Chondrocyte (in vitro differentiated cells): ENCODE measurements at regions not wholly inside any gene's neighbourhood (a gene's known extent, or its start where the extent isn't known, plus 50 kb on each side); places are given as distances from the start of the nearest gene placed in this dataset.

ENCODE experiments used
- DNase-seq: peaks from one replicate; pipeline ENCODE4 v3.0.0; 2021; ENCODE audit warnings: mixed read lengths, low spot score
- H3K27ac Mint-ChIP-seq: one replicate; pipeline ENCODE4 v1.8.0; 2021; ENCODE audit warnings: mild to moderate bottlenecking, moderate library complexity, mixed read lengths; ENCODE audit not compliant: unreplicated experiment
- H3K27me3 Mint-ChIP-seq: 2 replicates; pipeline ENCODE4 v1.8.0; 2021; ENCODE audit warnings: low read depth, mixed read lengths
- H3K36me3 Mint-ChIP-seq: 2 replicates; pipeline ENCODE4 v1.8.0; 2021; ENCODE audit warnings: low read depth, mixed read lengths
- H3K4me1 Mint-ChIP-seq: 2 replicates; pipeline ENCODE4 v1.8.0; 2021; ENCODE audit warnings: low read depth, mild to moderate bottlenecking, mixed read lengths
- H3K4me3 Mint-ChIP-seq: one replicate; pipeline ENCODE4 v1.8.0; 2021; ENCODE audit warnings: mild to moderate bottlenecking, moderate library complexity, mixed read lengths; ENCODE audit not compliant: unreplicated experiment
- H3K9me3 Mint-ChIP-seq: 2 replicates; pipeline ENCODE4 v1.8.0; 2021; ENCODE audit warnings: low read depth, mixed read lengths
- CTCF ChIP-seq: fragments of 200-600 bp; sonication (generic); IDR thresholded peaks from 2 replicates; pipeline ENCODE4 v1.5.0; 2021; ENCODE audit warnings: antibody characterized with exemption, mild to moderate bottlenecking, moderate library complexity

DNA sequence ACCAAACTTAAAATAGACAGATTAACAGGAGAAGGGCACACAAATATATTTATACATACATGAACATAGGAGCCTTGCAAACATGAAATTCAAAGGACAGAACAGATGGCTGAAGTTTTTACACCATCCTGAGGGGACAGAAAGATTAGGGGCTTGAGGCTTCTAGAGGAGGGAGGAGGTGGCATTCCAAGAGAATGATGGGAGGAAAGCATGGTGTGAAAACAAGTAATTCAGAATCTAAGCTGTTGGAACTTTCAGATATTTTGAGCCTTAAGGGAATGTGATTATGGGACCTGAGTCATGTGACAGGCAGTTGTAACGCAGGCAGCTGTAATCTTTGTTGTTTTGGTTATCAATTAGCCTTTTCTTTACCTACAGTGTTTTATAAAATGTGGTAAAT, 225.2 kb upstream of the SPOPL start:
- Mint-ChIP-seq H3K36me3 (no peaks in the 10 kb centered on the region), H3K4me3 (no peak overlapping the region), H3K27me3 (peaks cover 1% of the 10 kb centered on the region), H3K4me1 (peaks cover 32% of the 10 kb centered on the region), H3K27ac (no peak overlapping the region), H3K9me3 (peaks cover 3% of the 10 kb centered on the region)
- no peak for TF ChIP-seq CTCF
- no peak for DNase-seq

DNA sequence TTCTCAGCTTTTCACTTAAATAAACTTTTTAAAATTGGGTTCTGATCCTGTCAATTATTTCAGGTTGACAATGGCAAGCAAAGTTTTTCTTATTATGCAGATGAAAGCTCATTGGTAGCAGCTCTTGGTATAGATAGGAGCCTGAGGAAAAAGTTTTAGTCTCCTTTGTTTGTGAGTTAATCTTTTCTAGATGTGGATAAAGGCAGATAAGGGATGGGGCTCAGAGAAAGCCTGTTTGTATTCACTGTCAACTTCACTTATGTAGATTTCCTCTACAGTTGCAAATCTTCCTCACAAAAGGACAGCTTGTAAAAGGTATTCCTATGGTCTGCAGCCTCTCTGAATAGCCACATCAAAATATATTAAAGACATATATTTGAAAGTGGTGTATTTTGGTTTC, 224.5 kb upstream of the SPOPL start:
- Mint-ChIP-seq H3K27ac (no peak overlapping the region), H3K27me3 (peaks cover 1% of the 10 kb centered on the region), H3K4me1 (peaks cover 31% of the 10 kb centered on the region), H3K4me3 (no peak overlapping the region), H3K36me3 (no peaks in the 10 kb centered on the region), H3K9me3 (peaks cover 3% of the 10 kb centered on the region)
- no peak for TF ChIP-seq CTCF
- DNase-seq = no peak

- Mint-ChIP-seq H3K4me3 (no peak overlapping the region), H3K9me3 (no peaks in the 10 kb centered on the region), H3K4me1 (peaks cover 19% of the 10 kb centered on the region), H3K27ac (no peak overlapping the region), H3K27me3 (peaks cover 1% of the 10 kb centered on the region), H3K36me3 (no peaks in the 10 kb centered on the region)
- no peak for DNase-seq
- TF ChIP-seq CTCF = no peak
These were observed 221.7 kb upstream of the SPOPL start for GRCh38 chr2:138279871-138280270.

DNA sequence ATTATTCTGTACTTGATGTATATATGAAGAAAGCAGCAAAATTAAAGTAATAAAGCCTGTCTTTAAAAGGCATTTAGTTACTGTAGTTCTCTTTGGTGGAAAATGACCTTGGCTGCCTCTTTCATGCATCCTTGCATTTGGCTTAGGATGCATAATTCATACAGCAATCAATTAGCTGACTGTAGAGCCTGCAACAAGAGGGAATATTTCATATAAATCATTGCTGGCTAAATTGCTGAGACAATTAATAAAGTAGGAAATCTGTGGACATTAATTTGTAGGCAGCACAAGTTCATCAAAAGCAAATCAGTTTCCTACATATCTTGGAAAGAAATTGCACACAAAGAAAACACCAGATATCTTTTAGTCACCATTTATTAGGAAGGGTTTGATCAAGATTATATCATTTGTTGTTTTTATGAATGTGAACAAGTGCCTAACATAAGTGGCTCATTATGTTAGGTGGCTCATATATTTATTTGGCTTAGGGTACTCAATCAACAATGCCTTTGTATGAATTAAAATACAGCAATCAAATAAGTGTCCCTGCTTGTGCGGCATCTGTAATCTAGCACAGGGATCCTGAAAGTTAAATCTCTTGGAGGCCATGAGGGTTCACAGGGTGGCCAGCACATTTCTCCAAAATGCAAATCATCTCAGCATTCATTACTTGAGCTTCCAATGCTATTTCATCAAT, 220.4 kb upstream of the SPOPL start:
- DNase-seq = no peak
- Mint-ChIP-seq H3K9me3 (peaks cover 6% of the 10 kb centered on the region), H3K4me1 (peaks cover 6% of the 10 kb centered on the region), H3K36me3 (peaks cover 2% of the 10 kb centered on the region), H3K4me3 (no peak overlapping the region), H3K27ac (no peak overlapping the region), H3K27me3 (peaks cover 1% of the 10 kb centered on the region)
- no peak for TF ChIP-seq CTCF

DNA sequence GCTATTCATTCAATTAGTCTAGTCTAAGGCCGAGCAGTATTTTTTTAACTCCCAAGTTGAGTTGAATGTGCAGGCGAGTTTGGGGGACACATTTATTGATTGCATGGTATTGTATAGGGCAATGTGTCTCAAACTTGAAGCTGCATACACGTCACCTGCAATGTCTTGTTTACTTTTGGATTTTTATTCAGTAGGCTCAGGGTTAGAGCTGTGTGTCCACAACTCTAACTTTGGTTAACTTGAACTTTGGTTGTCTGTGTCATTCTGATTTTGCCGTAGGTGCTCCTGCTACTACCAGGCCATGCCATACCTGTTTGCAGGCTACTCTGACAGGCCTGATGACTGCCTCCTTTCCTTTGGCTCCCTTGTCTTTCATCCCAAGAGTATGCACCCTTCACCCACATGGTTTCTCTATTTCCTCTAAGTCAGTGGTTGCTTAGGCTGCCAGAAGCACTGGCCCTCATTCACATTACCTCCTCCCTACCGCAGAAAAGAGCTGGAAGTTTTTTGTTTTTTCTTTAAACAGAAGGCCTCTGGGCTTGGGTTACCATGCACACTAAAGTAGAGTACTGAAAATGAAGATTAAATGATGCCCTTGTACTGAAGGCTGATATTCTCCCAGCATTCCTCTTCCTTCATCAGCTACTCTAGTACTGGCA, 219.4 kb upstream of the SPOPL start:
- no peak for TF ChIP-seq CTCF
- no peak overlapping the region for H3K27ac Mint-ChIP-seq
- H3K36me3 Mint-ChIP-seq = peaks cover 2% of the 10 kb centered on the region
- H3K9me3 Mint-ChIP-seq = peaks cover 9% of the 10 kb centered on the region
- no peaks in the 10 kb centered on the region for H3K4me1 Mint-ChIP-seq
- no peak for DNase-seq
- no peak overlapping the region for H3K4me3 Mint-ChIP-seq
- peaks cover 1% of the 10 kb centered on the region for H3K27me3 Mint-ChIP-seq
